Hepatic stellate cell (primary cell): ENCODE measurements at regions not wholly inside any gene's neighbourhood (a gene's known extent, or its start where the extent isn't known, plus 50 kb on each side); places are given as distances from the start of the nearest gene placed in this dataset.
"Not testable (repeated sequence)": the region's sequence is repeated elsewhere in the genome, so short reads cannot be mapped to it uniquely, and the experiment has no call there.

Experiments used
- DNase-seq: peaks from one replicate; pipeline ENCODE4 v3.0.0; 2011; ENCODE audit warnings: low spot score

DNA sequence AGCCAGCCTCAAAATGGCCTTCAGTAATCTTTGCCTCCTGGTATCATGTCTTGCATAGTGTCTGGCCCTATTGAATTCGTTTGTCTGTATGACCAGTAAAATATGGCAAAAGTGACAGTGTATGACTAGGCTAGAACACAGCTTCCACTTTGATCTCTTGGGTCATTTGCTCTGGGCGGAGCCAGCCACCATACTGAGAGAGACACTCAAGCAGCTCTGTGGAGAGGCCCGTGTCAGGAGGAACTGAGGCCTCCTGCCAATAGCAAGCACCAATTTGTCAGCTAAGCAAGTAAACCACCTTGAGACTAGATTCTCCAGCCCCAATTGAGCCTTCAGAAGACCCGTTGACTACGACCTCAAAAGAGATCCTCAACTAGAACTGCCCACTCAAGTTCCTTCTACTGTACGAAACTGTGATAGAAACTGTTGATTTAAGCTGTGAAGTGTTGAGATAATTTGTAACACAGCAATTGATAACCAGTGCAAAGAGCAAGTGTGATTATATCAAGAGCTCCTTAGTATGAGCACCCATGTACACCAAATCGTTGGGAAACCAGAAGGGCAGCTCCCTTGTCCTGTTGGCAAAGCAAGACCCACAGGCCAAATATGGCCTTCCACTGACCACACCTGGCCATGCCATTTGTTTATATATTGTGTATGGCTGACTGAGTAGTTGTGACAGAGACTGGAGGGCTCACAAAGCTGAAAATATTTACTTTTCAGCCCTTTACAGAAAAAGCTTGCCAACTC, 52.7 kb upstream of the SERBP1 start:
- DNase-seq, result no peak

GRCh38 chr1:67484492-67484891, 54.3 kb upstream of the SERBP1 start:
- DNase-seq, result no peak

- DNase-seq, result no peak
Measured at GRCh38 chr1:67485046-67485811, 55.0 kb upstream of the SERBP1 start.

DNA sequence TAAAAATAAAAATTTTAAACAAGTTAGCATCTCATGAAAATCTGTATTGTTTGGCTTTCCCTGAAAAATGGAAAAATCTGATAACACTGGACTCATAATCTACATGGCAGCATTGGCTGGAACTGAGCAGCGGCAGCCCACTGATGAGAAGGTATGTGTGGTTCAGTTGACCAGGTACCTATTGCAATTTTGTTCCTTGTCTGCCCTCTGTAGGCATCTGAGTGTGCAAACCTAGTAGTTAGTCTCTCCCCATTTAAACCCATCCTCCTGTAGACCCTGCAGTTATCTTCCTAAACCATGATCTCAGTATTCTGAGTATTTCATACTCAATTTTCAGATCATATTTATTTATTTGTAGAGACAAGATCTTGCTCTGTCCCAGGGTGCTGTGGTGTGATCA, 59.4 kb upstream of the SERBP1 start:
- DNase-seq, result no peak

DNA sequence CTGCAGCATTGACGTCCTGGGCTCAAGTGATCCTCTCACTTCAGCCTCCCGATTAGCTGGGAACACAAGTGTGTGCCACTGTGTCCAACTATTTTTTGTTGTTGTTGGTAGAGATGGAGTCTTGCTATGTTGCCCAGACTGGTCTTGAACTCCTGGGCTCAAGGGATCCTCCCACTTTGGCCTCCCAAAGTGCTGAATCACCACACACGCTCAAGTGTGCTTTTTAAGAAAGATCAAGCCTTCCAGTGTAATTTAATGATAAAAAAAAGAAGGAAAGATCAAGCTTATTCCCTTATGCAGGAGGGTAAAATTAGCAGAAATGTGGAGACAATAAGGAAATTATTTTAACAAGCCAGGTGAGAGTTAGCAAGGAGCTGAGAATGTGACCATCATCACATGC, 61.1 kb upstream of the SERBP1 start:
- no peak for DNase-seq

- DNase-seq, result no peak
Measured at GRCh38 chr1:67493148-67493547, 62.9 kb upstream of the SERBP1 start.

DNA sequence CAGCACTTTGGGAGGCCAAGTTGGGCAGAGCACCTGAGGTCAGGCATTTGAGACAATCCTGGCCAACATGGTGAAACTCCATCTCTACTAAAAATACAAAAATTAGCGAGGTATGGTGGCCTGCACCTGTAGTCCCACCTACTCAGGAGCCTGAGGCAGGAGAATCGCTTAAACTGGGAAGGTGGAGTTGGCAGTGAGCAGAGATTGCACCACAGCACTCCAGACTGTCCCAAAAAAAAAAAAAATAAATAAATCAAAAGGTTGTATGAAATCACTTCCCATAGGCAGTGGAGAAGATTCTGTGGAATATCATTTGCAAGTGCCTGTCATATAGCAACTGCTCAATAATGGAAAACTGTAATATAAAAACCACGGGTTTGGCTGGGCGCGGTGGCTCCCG, 65.1 kb upstream of the SERBP1 start:
- no peak for DNase-seq

DNA sequence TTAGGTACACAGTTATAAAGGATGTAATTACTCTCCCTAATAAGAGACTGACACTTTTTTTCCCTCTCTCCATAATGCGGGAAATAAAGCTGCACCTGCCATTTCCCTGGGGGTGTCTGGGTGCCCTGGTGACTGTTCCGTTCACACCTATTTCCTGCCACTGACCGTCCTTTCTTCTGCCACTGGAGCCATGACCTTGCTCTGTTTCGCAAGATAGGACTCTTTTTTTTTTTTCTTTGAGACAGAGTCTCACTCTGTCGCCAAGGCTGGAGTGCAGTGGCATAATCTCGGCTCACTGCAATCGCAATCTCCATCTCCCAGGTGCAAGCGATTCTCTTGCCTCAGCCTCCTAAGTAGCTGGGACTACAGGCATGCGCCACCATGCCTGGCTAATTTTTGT, 66.1 kb upstream of the SERBP1 start:
- DNase-seq, result no peak

DNA sequence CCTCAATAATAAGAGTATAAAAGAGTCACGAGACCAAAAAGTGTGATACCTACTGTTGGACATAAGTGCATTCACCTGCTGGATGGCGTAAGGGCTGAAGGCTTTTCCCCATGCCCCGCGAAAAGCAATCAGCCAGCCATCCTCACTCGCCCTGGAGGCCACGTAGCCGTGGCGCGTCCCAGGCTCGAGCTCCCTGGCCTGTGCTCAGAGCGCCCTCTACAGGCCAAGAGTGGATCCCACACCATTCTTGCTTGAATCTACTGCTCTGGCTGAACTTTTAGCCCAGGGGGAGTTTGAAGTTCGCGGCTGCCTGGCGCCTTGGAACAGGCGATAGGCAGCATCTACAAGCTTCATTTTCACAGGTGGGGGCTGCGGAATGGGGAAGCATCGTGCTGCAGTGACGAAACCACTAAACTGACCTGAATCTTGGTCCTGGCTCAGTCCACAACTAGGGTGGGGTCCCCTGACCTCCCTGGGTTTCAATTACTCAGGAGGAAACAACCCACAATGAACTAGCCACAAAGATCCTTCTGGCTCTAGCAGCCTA, 70.3 kb upstream of the SERBP1 start:
- peak; percentile 85 for DNase-seq

- no peak for DNase-seq
Measured at GRCh38 chr1:67503974-67504373, 73.8 kb upstream of the SERBP1 start.

GRCh38 chr1:67513392-67514294, 83.4 kb upstream of the SERBP1 start:
- DNase-seq, result not testable (repeated sequence)

GRCh38 chr1:67514300-67514699, 84.1 kb upstream of the SERBP1 start:
- no peak for DNase-seq

GRCh38 chr1:67514786-67515185, 84.6 kb upstream of the SERBP1 start:
- DNase-seq, result no peak

DNA sequence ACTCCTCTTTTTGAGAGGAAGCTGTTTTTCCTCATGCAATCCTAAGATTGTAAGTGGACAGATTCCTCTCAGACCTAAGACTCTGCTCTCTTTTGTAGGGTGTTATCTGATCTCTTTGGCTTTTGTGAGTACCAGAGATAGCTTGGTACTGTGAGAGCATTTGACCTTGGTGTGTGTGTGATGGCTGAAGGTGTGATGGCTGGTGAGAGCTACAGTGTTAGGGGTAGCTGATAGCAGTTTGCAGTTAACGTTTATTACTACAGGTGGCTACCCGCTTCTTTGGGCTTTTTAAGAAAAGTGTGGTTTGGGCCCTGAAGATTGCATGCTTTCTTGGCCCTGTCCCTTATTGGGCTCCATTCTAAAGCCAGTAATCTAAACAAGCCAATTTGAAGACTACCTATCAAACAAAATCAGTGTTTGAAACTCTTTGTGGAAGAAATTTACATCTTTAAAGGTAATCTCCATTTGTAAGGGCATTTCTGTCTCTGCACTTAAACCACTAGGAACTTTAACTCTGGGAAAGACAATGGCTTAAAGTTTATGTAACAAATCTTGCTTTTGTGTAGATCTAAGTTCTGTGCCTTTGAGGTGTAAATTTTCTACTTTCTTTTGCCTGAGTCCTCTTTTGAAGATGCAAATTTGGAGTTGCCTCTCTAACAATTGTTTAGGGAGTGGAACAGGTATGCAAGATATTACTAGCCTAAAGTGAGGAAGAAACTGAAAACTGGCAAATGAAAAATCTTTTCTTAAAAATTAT, 85.3 kb upstream of the SERBP1 start:
- DNase-seq, result no peak

- DNase-seq, result no peak
Measured at GRCh38 chr1:67517046-67517445, 86.8 kb upstream of the SERBP1 start.

- DNase-seq, result no peak
Measured at GRCh38 chr1:67522001-67522441, 91.8 kb upstream of the SERBP1 start.

DNA sequence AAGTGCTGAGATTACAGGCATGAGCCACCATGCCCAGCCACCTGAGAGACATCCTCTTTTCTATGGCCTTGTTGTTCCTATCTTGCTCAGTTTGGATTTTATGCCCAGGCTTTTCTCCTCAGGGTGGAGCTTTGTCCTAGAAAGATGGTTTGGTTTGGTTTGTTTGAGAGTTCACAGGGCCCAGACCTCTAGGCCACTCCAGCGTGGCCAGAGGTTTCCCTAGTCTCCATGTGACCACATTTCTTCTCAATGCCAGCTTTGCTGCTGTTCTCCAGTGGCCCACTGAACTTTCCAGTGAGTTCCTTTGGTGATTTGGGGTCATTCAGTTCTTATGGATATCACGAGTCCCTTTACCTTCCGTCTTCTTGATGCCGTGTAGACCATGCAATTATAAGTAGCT, 92.6 kb upstream of the SERBP1 start:
- DNase-seq, result no peak

DNA sequence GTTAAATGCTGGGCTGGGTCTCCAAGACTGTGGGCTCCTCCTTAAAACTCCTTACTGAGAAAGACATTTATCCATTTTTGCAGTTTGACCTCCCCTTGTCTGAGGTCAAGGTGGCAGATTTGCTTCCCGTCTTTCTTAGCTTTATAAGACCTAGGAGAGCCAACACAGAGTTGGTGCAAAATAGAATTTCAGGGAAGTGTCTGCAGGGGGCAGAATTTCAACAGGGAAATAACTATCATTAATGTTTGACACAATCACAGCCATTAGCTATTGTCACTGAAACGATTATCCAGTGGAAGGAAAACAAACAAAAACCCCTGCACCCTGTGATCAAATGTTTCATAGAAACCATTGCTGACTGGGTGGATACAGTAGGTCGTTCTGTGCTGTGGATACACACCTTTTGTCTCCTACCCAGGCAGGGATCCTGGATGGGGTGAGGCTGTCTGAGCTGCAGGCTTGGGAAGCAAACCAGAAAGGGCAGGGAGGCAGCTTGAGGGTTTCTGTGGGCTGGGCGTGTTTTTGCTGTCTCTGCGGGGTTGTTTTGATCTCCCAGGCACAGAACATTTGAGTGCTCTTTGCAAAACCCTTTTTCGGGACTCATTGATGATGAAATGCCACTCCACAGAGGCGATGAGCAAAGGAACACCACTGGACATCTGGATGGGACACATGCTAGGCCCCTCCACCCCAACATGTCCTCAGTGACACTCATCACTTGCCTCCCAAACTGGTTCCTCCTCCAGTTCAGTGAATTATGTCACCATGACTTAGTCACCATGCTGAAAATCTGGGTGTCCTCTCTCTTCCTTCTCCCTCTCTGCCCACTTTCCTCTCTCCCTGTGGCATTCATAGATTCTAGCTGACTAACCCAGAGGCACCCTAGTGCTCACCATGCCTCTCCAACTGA, 94.2 kb upstream of the SERBP1 start:
- no peak for DNase-seq

- no peak for DNase-seq
Measured at GRCh38 chr1:67525053-67525760, 95.0 kb upstream of the SERBP1 start.

- DNase-seq, result no peak
Measured at GRCh38 chr1:67528141-67528540, 97.9 kb upstream of the SERBP1 start.
